BJ (cell line): ENCODE measurements at regions not wholly inside any gene's neighbourhood (a gene's known extent, or its start where the extent isn't known, plus 50 kb on each side); places are given as distances from the start of the nearest gene placed in this dataset.

ENCODE experiments used
- CTCF ChIA-PET: fragments of 350-600 bp; formaldehyde crosslinking; extraction: SDS; loops from one replicate; lab custom pipeline; 2021; ENCODE audit warnings: antibody characterized with exemption, inconsistent platforms; lab: Yijun Ruan, JAX
- POLR2A ChIA-PET: fragments of 300-600 bp; sonication (Branson Sonifier 250); formaldehyde crosslinking; extraction: SDS; loops from one replicate; lab custom pipeline; 2021; ENCODE audit warnings: antibody characterized with exemption; lab: Charles Lee
- DNase-seq: peaks from one replicate; pipeline ENCODE4 v3.0.0-alpha.2; 2011; ENCODE audit warnings: low read depth
- H3K27me3 ChIP-seq: 2 replicates; pipeline ENCODE4 v1.6.0; 2011; ENCODE audit warnings: low read length; ENCODE audit not compliant: control insufficient read depth, insufficient read depth
- H3K36me3 ChIP-seq: 2 replicates; pipeline ENCODE4 v1.5.1; 2011; ENCODE audit warnings: low read length; ENCODE audit not compliant: control insufficient read depth, insufficient read depth
- H3K4me3 ChIP-seq: 2 replicates; pipeline ENCODE4 v1.5.1; 2011; ENCODE audit warnings: low read depth, mild to moderate bottlenecking, control low read depth, low read length
- TF ChIP-seq, protein P1 (sequence below): IDR thresholded peaks from 2 replicates; pipeline ENCODE4 v1.5.1; 2011; ENCODE audit warnings: low read depth, mild to moderate bottlenecking, control low read depth, inconsistent platforms, low read length, moderate library complexity; ENCODE audit not compliant: insufficient read depth

- ChIA-PET CTCF (no interaction called here), POLR2A (no interaction called here)
- no peaks in the 10 kb centered on the region for H3K36me3 ChIP-seq
- TF ChIP-seq, protein P1, sequence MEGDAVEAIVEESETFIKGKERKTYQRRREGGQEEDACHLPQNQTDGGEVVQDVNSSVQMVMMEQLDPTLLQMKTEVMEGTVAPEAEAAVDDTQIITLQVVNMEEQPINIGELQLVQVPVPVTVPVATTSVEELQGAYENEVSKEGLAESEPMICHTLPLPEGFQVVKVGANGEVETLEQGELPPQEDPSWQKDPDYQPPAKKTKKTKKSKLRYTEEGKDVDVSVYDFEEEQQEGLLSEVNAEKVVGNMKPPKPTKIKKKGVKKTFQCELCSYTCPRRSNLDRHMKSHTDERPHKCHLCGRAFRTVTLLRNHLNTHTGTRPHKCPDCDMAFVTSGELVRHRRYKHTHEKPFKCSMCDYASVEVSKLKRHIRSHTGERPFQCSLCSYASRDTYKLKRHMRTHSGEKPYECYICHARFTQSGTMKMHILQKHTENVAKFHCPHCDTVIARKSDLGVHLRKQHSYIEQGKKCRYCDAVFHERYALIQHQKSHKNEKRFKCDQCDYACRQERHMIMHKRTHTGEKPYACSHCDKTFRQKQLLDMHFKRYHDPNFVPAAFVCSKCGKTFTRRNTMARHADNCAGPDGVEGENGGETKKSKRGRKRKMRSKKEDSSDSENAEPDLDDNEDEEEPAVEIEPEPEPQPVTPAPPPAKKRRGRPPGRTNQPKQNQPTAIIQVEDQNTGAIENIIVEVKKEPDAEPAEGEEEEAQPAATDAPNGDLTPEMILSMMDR: no peak
- H3K4me3 ChIP-seq: no peak overlapping the region
- H3K27me3 ChIP-seq: no peaks in the 10 kb centered on the region
- no peak for DNase-seq
Observed at GRCh38 chr2:145723872-145724271, 1204.0 kb upstream of the ZEB2 start.

GRCh38 chr2:145721681-145722080 lies 1201.8 kb upstream of the ZEB2 start:
- H3K27me3 ChIP-seq: no peaks in the 10 kb centered on the region
- TF ChIP-seq, protein P1: no peak
- ChIA-PET CTCF (no interaction called here), POLR2A (no interaction called here)
- no peaks in the 10 kb centered on the region for H3K36me3 ChIP-seq
- no peak overlapping the region for H3K4me3 ChIP-seq
- no peak for DNase-seq

DNA sequence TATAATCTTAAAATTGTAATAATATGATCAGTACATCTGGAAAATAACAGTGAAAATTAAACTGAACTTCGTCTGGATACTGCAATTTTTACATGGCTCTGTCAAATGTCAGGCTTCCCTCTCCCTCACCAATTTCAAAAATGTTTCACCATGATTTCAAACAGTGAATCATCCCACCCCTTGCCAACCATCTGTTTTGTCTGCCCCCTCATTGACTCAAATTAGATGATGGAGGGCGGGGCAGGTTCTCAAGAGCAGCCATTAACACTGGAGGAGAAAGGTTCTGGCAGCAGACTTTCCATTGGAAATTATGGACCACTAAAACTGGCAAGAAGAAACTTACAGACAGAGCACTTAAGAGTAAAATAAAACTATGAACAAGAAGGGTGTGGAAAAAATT lies 1195.7 kb upstream of the ZEB2 start:
- Histone ChIP-seq H3K4me3 (no peak overlapping the region), H3K36me3 (no peaks in the 10 kb centered on the region), H3K27me3 (no peaks in the 10 kb centered on the region)
- DNase-seq: no peak
- CTCF ChIA-PET: no interaction called here
- POLR2A ChIA-PET: interaction anchor here (0.6 kb wide), 1 partner anchor 86 kb away, joined by 3 read pairs; no protein-coding TSS in a partner anchor
- TF ChIP-seq, protein P1: no peak

- TF ChIP-seq, protein P1: no peak
- Histone ChIP-seq H3K27me3 (no peaks in the 10 kb centered on the region), H3K36me3 (no peaks in the 10 kb centered on the region), H3K4me3 (no peak overlapping the region)
- ChIA-PET CTCF (no interaction called here), POLR2A (no interaction called here)
- no peak for DNase-seq
Observed at GRCh38 chr2:145710303-145710702, 1190.4 kb upstream of the ZEB2 start.

DNA sequence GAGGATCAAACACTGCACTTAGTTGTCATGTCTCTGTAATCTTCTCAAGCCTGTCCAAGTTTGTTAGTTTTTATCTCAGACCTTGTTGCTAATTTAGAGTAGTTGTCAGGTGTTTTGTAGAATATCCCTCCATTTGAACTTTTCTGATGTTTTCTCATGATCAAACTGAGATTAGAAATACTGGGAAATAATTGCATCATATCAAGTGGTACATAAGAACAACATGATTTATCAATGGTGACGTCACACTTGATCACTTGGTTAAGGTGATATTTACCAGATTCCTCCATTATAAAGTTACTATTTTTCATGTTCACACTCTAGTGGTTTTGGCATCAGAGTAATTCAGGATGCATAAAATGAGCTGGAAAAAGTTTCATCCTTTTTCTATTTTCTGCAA lies 1182.4 kb upstream of the ZEB2 start:
- H3K36me3 ChIP-seq: no peaks in the 10 kb centered on the region
- no peak for DNase-seq
- POLR2A ChIA-PET: no interaction called here
- TF ChIP-seq, protein P1: no peak
- H3K27me3 ChIP-seq: no peaks in the 10 kb centered on the region
- CTCF ChIA-PET: no interaction called here
- no peak overlapping the region for H3K4me3 ChIP-seq
